AG04449 (cell line): ENCODE measurements at regions not wholly inside any gene's neighbourhood (a gene's known extent, or its start where the extent isn't known, plus 50 kb on each side); places are given as distances from the start of the nearest gene placed in this dataset.
A peak's percentile ranks its signal among the peaks of the same experiment; 100 is the strongest.

ENCODE experiments used
- CTCF ChIA-PET: fragments of 350-600 bp; formaldehyde crosslinking; extraction: SDS; loops from one replicate; lab custom pipeline; 2021; ENCODE audit warnings: antibody characterized with exemption; lab: Yijun Ruan, JAX
- POLR2A ChIA-PET: fragments of 400-600, 350-600 bp; formaldehyde crosslinking; extraction: SDS; loops from one replicate; lab custom pipeline; 2020; ENCODE audit warnings: antibody characterized with exemption, inconsistent platforms; lab: Yijun Ruan, JAX
- DNase-seq: peaks from one replicate; pipeline ENCODE4 v3.0.0-alpha.2; 2010; ENCODE audit warnings: low read depth, low spot score
- H3K4me3 ChIP-seq: 2 replicates; pipeline ENCODE4 v1.5.1; 2011; ENCODE audit warnings: low read depth, mild to moderate bottlenecking, control low read depth, low read length
- TF ChIP-seq, protein P1 (sequence below): IDR thresholded peaks from one replicate; pipeline ENCODE4 v1.5.1; 2011; ENCODE audit warnings: mild to moderate bottlenecking, moderate library complexity, low read length, control low read depth, inconsistent platforms; ENCODE audit not compliant: insufficient read depth; ENCODE audit errors: missing control alignments

DNA sequence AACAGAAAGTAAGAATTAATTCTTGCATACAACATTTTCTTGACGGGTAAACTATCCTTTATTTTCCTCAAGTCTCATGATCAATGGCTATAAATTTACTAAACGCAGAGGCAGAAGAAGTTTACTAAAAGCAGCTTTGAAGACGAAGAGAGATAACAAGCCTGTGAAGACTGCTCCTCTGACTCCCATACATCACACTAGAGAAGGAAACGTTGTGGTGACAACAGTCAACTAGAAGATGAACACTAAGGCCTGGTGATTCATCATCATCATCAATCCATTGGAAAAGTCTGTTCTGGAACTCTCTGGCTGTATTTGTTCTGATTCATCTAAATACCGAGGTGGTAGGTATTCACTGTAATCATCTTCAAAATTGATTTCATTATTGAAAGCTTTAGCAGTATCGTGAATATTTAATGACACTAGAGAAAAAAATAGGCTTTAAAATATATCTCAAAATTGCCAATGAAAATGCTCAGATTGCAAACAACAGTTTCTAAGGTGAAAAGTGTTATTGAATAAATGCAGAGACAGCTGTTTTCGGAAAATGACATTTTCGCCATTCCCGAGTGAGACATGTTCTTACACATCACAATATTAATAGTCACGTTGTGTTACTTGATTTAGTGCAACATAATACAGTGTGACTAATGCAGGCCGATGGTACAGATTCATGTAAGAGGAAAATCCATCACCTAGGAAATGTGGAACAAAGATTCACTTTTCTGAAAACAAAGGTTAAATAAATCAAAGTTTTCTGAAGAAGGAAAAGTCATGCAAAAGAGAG, 260.5 kb downstream of the C12orf50 start:
- CTCF ChIA-PET = no interaction called here
- POLR2A ChIA-PET = no interaction called here

DNA sequence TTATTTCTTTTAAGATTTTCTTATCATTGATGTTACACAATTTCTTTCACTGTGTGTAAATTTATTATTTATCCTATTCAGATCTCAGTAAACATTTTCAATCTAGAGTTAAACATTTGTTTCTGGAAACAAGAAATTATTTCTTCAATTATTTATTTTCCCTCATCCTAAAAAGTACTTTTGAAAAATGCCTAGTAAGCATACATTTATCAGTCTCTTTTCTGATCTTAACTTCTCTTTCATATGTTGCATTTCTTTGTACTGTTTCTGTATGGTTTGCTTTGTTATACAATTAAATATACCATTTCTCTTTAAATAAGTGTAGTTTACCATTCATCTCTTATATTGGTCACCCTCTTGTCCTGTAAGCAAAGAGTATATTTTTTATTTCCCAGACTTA, 263.2 kb downstream of the C12orf50 start:
- no peak for DNase-seq
- ChIA-PET CTCF (no interaction called here), POLR2A (no interaction called here)
- no peak overlapping the region for H3K4me3 ChIP-seq
- TF ChIP-seq, protein P1, sequence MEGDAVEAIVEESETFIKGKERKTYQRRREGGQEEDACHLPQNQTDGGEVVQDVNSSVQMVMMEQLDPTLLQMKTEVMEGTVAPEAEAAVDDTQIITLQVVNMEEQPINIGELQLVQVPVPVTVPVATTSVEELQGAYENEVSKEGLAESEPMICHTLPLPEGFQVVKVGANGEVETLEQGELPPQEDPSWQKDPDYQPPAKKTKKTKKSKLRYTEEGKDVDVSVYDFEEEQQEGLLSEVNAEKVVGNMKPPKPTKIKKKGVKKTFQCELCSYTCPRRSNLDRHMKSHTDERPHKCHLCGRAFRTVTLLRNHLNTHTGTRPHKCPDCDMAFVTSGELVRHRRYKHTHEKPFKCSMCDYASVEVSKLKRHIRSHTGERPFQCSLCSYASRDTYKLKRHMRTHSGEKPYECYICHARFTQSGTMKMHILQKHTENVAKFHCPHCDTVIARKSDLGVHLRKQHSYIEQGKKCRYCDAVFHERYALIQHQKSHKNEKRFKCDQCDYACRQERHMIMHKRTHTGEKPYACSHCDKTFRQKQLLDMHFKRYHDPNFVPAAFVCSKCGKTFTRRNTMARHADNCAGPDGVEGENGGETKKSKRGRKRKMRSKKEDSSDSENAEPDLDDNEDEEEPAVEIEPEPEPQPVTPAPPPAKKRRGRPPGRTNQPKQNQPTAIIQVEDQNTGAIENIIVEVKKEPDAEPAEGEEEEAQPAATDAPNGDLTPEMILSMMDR = no peak

More for the DNA sequence above, 260.5 kb downstream of the C12orf50 start:
- H3K4me3 ChIP-seq = no peak overlapping the region
- TF ChIP-seq, protein P1 = no peak
- no peak for DNase-seq

DNA sequence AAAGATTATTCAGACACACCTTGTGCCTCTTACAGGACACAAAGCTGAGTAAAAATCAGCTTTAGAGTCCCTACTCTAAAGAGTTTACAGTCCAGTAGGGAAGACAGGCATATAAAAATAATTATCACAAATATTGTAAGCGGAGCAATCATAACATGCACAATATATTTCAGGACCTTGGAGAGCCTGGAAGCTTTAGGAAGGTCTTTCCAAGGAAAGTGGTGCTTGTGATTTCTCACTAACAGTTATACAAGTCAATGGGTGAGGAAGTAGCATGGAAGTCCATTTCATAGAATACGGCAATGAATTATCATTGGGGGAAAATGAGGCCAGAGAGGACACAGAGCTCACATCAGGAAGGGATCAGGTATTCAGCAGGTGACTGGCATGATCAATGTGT, 268.3 kb downstream of the C12orf50 start:
- no peak overlapping the region for H3K4me3 ChIP-seq
- no peak for DNase-seq
- TF ChIP-seq, protein P1 = no peak
- ChIA-PET POLR2A (no interaction called here), CTCF (interaction anchor here (1.4 to 1.9 kb wide), 2 partner anchors 9 to 180 kb away, joined by 3 to 5 read pairs; no protein-coding TSS in a partner anchor)

DNA sequence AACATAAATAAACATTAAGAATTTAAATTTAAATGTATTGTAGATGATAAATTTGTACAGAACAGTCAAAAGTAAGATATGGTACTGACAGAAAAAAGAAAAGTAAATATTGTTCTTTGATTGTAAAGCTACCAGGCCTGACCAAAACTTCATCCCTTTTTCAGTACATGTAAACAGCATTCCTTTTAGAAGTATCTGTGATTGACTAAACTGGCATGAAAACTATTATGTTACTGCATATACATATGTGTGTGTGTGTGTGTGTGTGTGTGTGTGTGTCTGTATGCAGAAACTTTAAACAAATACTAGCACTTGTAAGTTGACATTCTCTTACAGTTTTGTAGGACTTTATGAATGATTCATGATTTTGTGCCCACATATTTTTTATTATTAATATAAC, 270.9 kb downstream of the C12orf50 start:
- ChIA-PET CTCF (no interaction called here), POLR2A (no interaction called here)

DNA sequence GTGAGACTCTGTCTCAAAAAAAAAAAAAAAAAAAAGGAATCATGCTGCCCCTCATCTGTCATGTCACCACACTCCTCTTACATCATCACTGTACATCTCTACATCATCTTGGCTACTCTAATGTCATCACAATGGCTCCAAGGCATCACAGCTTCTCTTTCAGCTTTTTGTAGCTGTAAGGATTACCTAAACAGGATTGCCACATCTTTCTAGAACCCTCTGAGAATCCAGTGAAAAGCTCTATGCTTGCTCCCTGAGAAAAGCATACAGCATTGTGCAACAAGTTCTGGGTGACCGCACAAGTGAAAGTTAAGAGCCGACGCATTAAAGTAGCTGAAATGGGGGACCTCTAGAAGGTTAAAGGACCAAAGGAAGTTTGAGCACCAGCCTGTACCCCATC, 272.5 kb downstream of the C12orf50 start:
- no peak overlapping the region for H3K4me3 ChIP-seq
- ChIA-PET CTCF (no interaction called here), POLR2A (interaction anchor here (0.6 to 1.5 kb wide), 2 partner anchors 39 to 43 kb away, joined by 3 read pairs; no protein-coding TSS in a partner anchor)
- DNase-seq = no peak
- TF ChIP-seq, protein P1 = no peak

More for the DNA sequence above, 270.9 kb downstream of the C12orf50 start:
- no peak for DNase-seq
- TF ChIP-seq, protein P1 = no peak
- no peak overlapping the region for H3K4me3 ChIP-seq

DNA sequence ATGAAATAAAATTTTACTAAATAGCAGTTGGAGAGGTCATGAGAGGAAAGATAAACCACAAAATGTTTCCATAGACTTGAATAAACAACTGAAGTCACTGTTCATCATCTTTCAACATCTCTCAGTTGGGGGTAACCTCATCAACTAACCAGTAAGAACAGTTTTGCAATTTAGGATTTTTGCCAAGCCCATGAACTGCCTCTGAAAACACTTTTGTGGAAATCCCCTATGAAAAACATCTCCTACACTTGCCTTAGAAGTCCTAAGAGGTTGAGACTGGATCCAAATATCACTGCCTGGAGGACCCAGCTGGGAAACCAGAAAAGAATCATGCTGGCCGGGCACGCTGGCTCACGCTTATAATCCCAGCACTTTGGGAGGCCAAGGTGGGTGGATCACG, 273.1 kb downstream of the C12orf50 start:
- ChIA-PET CTCF (no interaction called here), POLR2A (interaction anchor here (0.6 to 1.5 kb wide), 2 partner anchors 39 to 43 kb away, joined by 3 read pairs; no protein-coding TSS in a partner anchor)
- peak; percentile 98 for DNase-seq
- TF ChIP-seq, protein P1 = no peak
- H3K4me3 ChIP-seq = no peak overlapping the region
